Renal pelvis (tissue), 1 donor: ENCODE measurements at regions not wholly inside any gene's neighbourhood (a gene's known extent, or its start where the extent isn't known, plus 50 kb on each side); places are given as distances from the start of the nearest gene placed in this dataset.

ENCODE experiments used
- DNase-seq: peaks from one replicate; pipeline ENCODE4 v3.0.0-alpha.2; 2013

DNA sequence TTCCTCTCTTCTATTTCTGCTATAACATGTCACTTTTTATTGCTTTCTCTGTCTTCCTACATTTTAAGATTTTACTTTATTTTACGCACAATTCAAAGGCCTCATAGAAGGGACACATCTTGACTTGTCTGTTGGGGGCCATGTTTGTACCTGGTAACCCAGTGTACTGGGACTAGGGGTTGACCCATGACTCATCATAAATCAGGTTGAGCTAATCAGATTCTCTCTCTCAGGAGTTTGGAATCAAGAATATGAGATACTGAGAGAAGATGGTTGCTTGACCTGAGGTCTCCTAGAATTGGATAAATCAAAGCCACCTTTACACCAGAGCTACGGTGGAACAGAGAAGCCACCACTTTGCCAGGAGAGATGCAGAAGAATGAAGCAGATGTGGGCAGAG is 153.0 kb downstream of the UXS1 start:
- DNase-seq: no peak

DNA sequence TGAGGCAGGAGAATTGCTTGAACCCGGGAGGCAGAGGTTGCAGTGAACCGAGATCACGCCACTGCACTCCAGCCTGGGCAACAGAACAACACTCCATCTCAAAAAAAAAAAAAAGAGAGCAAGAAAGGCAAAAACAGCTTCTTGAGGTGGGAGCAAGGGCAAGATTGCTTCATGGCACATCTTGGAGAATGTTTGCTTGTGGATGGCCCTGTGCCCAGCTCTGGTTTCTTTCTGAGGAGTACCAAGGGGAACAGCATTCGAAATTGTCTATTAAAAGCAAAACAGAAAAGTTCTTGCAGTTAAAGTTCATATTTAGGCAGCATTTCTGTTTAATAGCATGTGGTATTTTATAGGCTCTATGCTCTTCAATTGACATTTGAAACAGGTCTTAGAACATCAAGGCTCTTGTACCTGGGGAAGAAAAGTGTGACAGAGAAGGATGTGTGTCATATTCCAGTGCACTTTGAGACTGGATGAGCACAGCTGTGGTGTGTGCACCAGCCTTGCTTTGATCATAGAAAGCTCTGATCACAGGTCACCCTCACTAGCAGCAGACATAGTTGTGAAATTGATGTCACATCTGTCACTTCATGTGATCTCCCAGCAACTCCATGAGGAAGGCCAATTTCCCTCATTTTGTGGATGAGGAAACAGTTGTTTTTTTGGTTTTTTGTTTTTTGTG is 154.3 kb downstream of the UXS1 start:
- no peak for DNase-seq

DNA sequence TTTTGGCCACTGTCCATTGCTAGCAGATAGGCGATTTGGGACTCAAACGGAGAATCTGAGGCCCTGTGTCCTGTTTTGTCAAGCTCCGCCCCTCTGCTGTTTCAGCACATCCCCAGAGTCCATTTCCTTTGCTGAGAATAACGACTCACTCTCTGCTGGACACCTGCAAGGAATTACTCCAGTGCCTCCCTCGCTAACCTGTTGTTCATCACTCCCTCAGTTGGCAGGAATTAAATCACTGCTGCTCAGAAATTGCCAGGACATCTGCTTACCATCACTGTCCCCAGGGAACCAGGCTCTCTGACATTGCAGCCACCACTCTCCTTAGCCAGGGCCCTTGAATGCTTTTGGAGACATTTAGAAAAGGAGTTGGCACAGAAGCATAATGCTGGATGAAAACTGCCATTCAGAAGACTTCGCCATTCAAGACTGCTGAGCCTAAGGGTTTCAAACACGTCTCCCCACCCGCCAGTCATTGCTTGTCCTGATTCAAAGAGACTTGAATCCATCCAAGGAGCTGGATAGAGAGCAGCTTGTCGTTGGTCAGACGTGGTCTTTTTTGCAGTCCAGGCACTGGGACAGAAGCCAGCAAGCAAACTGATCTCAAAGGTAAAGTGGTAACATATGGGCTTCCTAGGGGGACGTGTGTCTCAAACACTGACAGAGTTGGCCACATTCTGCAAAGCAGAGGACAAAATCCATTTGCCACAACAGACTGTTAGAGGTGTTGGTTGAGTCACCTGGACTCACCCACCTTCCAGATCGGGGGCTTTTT is 155.3 kb downstream of the UXS1 start:
- no peak for DNase-seq

DNA sequence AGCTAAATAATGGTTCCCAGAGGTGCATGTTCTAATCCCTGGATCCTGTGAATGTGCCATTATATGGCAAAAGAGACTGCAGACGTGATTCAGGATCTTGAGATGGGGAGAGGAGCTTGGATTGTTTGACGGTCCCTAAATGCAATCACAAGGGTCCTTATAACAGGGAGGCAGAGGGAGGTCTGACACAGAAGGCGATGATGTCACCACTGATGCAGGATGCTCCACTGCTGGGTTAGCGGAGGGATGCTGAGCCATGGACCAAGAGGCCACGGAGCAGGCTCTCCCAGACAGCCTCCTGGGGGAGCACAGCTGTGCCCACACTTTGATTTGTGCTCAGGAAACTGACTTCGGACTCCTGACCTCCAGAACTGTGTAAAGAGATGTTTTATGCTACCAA is 156.2 kb downstream of the UXS1 start:
- no peak for DNase-seq

DNA sequence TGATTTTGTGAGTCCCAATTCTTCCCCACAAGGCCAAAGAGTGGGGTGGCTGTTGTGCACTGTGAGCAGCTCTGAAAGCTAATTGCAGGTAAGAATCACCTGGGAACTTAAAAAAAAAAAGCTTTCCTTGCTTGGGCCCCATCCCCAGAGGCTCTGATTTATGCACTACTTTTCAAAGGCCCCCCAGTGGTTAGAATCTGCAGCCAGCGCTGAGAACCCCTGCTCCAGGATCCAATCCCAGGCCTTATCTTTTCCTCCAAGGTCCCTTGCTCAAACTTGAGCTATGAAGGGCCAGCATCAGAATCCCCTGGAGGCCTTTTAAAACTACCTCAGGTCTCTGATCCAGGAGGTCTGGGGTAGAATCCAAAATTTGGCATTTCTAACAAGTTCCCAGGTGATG is 156.8 kb downstream of the UXS1 start:
- no peak for DNase-seq

DNA sequence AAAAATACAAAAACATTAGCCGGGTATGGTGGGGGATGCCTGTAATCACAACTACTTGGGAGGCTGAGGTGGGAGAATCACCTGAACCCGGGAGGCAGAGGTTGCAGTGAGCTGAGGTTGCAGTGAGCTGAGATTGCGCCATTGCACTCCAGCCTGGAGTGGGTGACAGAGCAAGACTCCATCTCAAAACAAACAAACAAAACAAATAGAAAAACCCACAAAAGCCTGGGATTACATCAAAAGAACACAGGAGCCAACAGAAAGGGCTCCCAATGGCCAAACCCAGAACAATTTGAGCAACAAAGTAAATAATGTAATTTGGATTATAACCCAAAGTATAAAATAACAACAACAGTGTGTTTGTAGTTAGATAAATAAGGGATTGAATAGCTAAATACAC is 159.8 kb downstream of the UXS1 start:
- no peak for DNase-seq

DNA sequence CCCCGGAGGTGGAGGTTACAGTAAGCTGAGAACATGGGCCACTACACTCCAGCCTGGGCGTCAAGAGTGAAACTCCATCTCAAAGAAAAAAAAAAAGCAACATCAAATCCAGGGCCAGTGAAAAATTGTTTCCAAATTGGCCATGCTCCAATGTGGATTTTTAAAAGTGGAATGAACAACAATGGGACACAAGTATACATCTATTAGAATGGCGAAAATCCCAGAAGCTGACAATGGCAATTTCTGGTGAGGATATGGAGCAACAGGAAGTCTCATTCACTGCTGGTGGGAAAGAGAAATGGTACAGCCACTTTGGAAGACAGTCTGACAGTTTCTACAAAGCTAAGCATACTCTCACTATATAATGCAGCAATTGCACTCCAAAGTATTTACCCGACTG is 161.4 kb downstream of the UXS1 start:
- no peak for DNase-seq

DNA sequence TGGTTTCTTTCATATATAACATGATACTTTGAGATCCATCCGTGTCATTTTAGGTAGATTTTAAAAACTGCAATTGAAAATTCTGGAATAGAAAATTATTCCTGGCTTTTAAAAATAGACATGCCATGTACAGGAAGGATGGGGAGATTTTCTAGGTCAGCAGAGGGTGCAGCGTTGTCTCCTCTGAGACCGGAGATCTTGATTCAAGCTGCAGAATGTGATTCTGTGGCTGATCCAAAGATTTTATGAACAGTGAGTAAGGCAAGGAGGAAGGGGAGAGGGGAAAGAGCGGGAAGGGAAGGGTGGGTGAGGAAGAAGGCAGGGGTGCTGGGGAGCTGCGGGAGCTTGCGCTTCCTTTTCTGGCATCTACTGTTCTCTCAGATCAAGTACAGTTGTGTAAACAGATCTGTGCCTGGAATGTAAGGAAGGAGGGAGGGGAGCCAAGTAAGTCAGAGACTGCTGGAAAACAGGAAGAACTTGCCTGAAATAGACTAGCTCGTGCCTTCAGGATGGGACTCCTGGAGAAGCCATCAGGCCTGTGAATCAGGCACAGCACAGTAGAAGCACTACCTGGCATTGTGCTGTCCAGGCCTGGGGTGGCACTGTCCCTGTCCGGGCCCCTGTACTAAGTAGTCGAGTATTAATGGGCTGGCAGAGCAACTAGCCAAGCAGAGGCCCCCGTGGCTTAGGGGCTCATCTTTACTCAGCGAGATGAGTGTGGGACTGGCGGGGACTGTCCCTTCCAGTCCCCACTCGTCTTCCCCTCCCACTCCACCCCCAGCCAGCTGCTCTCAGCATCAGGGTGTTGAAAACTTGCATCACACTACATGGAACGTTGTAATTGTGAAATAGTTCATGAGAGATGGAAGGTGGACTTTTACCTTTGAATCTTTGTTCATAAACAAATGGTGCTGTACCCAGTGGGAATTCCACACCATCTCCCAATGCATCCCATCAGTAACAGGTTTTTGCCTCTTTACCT is 163.5 kb downstream of the UXS1 start:
- DNase-seq: peak; percentile 71

DNA sequence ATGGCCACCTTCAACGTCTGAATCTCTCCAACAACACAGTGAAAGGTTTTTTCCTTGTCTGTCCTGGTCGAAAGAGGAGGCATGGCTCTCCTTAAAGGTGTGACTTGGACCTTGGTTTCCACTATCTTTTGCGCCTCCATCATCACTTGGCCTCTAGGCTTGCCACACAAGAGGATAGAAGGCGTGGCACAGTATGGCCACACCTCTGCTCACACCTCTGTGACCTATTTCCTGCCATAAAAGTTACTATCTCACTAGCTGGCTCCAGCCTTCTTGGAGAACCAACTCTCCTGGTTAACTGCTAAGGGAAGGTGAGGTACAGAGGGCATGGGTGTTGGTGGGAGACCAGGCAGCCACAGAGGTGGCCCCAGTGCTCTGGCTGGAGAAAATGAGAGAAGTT is 165.9 kb downstream of the UXS1 start:
- no peak for DNase-seq

DNA sequence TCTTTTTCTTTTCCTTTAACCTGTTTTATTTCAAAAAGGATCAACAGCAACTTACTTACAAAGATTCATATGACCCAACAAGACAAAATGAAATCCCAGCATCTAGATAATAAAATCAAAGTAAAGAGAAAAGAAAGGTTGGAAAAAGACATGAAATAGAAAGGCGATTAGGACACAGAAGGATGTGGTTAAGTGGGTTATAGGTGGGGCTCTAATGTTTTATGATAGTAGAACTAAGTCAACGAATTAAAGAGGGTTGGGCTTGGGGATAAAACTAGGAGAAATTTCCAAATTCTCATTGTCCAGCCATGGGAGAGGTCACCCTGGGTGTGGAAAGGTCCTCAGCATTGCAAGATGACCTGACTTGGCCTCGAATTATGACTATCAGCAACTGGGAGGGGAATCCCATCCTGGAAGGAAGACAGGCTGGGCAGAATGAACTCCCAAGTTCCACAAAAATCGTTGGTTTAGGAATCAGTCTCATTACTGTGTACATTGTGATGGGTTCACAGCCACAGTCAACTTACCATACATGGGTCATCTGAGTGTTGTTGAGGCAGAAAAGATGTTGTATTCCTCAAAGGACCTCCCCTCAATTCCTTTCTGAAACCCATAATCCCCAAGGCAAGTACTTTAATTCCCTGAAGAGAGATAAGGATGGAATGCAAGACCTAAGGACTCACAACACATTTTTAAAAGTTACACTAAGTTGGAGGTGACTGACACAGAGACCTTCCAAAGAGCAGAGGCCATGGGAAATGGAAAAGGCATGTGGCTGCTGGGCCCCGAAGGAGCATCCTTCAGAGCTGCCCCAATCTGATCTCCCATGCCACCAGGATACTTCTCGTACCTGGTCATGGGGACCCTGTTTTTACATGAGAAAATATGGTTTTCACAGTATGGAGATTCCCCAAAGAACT is 167.6 kb downstream of the UXS1 start:
- DNase-seq: no peak

DNA sequence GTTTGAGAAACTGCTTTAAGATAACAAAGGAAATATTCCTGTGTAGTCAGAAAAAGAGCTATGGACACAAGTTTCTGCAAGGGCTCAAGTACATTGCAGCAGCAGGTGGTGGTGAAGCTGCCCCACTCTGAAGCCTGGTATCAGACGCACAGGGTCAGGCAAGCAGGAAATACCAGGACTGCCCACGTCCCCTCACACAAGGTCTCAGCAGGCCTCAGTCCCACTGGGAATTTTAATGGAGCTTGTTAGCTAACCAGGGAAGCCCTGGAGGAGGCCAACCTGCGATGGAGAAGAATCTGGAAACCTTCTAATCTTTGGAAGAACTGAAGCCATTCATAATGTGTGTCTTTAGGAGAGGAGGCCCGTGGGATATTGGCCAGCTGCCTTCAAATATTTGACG is 168.3 kb downstream of the UXS1 start:
- DNase-seq: no peak

DNA sequence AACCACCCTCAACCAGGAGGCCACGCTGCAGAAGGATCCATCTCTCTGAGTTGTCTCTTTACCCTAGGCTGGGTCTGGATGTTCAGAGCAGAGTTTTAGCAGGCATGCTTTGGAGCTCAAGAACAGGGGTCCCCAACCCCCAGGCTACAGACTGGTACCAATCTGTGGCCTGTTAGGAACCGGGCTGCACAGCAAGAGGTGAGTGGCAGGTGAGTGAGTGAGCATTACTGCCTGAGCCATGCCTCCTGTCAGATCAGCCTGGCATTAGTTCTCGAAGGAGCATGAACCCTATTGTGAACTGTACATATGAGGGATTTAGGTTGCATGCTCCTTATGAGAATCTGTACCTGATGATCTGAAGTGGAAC is 172.5 kb downstream of the UXS1 start:
- DNase-seq: no peak

DNA sequence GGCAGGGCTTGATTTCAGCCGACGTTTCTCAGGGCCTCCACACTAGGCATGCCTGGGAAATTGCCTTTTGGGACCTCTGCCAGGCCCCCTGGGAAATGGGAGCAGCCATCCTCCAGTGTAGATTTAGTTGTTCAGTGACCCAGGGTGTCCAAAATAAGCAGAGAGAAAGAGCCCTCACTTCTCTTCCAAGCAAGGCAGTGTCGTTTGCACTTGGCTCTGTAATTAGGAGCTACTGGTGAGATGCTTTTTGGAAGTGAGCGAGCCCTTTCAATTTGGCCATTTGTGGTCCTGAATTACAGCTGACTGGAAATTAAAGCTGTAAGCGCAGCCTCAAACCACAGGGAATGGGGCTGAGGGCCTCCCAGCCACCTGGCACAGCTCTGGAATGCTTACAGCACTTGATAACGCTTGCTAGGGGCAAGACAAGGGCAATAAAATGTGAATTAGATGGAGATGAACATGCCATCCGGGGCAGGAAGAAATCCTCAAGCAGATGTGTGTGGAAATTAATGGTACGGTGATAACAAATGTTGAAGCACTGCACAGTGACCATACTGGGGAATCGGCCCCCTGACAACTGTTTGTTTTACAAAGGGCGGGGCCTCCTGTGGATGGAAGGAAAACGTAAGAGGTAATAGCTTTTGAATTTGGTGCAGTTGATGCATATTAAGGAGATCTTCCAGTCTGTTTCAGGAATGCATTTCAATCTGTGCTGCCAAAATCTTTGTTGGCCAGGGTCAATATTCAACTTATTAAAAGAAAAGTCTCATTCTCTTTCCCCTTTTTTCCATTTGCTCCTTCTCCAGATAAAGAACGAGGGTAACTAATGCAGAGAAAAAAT is 173.1 kb downstream of the UXS1 start:
- no peak for DNase-seq

DNA sequence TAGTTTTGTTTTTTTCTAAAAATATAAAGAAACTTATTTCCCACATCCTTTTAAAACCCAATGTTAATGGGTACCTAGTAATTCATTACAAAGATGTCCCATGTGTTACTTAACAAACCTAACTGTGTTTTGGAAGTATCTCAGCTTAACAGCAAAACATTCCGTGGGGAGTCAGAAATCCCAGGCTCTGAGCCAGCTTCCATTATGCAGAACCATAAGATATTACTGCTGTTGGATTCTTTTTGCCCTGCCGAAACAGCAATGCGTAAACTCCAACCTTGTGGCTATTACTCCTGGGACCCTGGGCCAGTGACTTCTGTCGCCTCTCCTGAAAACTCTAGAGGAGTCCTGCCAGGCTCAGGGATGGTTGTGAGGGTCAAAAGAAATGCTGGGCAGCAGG is 174.1 kb downstream of the UXS1 start:
- DNase-seq: peak; percentile 43

DNA sequence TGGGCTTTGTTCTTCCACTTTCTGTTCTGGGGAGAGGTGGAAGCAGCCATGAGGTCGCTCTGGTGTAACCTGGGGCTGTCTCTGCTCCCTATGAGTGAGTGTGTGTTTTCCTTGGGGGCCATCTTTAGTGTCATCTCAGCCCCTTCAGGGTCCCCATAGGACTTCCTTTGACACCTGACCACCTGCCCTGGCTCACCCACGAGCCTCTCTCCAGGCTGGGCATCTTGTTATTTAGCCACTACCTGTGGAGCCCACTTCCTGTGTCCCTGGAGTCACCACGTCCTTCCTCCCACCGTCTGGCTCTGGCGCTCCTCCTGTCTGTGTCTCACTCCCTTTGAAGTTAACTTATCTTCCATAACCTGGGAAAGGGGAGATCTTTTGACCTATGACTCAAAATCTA is 176.0 kb downstream of the UXS1 start:
- DNase-seq: no peak

DNA sequence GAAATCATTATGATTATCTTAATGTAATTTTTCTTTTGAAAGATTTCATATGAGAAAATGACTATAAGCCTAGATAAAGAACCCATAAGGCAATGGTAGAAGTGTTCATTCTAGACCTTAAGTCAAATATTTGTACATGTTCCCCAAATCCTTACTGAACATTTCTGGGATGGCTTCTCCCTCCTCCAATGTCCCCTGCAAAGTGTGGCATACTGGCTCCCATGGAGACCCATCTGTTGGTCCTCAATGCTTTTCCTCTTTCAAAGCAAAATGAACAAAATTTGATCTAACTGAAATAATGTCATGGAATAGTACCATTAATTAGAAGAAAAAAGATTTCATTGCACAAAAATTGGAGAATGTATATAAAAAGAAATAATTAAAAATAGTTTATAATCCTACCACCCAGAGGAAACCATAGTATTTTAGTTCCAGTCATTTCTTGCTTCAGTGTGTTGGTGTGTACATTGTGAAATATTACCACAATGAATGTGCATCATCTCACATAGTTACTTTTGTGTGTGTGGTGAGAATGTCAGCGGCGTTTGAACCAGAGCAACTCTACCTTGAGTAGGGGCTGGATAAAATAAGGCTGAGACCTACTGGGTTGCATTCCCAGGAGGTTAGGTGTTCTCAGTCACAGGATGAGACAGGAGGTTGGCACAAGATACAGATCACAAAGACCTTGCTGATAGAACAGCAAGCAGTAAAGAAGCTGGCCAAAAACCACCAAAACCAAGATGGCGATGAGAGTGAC is 181.3 kb downstream of the UXS1 start:
- no peak for DNase-seq

DNA sequence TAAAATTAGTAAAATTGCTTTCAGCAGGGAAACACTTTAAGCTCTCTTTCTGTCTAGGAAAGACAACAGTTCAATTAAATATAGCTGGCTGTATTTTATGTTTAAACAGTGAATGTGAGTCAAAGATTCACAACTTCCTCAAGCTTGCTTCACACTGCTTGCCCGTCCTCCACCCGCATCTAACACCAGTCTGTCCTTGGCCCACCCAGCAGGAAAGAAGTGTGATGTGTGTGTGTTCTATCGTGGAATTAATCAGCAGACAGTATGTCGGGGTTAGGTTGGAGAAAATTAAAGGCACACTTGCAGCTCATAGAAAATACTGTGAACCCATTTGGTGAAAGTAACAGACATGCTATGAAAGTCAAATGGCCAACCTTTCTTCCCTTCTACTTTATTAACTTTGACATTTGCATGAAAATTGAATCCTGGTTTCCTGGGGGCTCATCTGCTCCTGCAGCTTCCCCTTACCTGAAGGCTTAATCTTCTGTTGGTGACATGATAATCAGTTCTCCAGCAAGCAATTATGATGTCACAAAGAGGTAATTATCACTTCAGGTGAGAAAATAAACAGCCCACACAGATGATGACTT is 182.0 kb downstream of the UXS1 start:
- DNase-seq: no peak

DNA sequence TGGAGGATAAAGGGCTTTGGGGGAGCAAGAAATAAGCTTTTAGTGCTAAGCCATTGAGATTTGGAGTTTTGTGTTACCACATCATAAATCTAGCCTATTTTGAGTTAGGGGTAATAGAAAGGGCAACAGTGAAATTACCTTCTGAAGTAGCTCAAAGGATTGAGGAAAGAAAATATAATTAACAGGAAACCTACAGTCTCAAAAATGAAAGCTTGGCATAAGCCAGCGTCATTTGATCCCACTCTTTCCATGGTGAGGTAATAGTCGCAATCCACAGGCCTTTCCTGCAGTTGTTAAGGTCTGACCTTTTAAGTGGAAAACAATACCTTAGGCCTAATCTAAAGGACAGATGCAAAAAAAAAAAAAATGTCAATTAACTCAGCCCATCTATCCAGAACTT is 182.7 kb downstream of the UXS1 start:
- no peak for DNase-seq

DNA sequence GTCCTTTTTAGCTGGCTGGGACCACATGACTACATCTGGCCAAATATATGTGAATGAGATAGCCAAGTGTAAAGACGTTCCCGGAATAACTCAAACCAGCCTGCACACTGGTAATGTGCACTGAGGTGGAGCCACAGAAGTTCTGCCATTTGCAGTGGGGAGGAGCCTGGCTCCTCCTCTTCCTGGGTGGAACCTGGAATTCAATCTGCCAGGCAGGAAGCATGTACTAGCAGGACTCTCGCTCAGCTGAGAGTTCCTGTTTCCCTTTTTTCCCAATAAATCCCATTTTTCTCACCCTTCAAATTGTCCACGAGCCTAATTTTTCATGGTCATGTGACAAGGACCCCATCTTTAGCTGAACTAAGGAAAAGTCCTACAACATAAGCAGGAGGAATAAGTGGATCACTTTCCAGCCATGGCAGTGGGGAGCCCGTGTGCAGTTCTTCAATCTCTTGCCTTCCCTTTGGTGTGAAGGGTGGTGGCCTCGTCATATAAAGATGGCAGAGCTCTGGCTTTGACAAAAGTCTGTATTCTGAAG is 183.2 kb downstream of the UXS1 start:
- no peak for DNase-seq
